ENCODE measurements at regions not wholly inside any gene's neighbourhood (a gene's known extent, or its start where the extent isn't known, plus 50 kb on each side); places are given as distances from the start of the nearest gene placed in this dataset.

DNA sequence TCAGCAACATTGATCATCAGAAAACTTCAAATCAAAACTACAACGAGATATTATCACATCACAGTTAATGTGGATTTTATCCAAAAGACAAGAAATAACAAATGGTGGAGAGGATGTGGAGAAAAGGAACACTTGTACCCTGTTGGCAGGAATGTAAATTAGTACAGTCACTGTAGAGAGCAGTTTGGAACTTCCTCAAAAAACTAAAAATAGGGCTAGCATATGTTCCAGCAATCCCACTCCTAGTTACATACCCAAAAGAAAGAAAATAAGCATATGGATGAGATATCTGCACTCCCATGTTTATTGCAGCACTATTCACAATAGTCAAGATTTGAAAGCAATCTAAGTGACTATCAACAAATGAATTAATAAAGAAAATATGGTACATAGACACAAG is 887.7 kb upstream of the MAN1A1 start:
- DNase-seq (ENCODE audit: low spot score): no peak

DNA sequence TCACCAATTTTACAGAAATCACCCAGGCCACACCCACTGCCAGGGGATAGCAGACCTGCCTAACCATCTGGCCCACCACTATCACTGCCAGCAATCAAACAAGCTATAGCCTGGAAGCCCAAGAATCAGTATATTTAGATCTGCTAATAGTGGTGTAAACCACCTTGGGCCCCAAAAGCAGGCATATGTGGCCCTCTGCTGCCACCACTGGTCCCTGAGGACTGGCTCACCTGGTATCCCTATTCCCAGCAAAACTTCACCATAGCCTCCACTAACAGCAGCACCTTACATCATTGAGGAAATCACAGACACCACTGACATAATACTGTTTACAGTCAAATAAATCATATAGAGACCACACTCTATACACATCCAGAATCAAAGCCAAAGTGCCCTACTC is 880.4 kb upstream of the MAN1A1 start:
- DNase-seq (ENCODE audit: low spot score): no peak

DNA sequence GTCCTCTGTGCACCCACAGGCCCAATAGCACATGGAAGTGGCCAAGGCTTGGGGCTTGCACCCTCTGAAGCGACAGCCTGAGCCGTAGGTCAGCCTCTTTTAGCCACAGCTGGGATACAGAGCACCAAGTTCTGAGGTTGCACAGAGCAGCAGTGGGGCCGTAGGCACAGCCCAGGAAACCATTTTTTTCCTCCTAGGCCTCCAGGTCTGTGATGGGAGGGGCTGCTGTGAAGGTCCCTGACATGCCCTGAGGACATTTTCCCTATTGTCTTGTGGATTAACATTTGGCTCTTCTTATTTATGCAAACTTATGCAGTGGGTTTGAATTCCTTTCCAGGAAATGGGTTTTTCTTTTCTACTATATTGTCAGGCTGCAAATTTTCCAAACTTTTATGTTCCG is 878.7 kb upstream of the MAN1A1 start:
- no peak for DNase-seq (ENCODE audit: low spot score)

DNA sequence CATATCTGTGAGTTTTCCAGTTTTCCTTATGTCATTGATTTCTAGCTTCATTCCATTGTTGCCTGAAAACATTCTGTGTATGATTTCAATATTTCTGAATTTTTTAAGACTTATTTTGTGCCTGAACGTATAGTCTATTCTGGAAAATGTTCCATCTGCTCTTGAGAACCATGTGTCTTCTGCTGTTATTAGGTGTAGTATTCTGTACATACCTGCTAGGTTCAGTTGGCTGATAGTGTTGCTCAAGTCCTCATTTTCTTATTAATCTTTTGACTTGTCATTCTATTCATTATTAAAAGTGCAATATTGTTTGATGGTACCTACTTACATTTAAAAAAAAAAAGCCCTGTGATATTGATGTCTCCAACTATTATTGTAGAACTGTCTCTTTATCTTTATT is 869.8 kb upstream of the MAN1A1 start:
- no peak for DNase-seq (ENCODE audit: low spot score)

DNA sequence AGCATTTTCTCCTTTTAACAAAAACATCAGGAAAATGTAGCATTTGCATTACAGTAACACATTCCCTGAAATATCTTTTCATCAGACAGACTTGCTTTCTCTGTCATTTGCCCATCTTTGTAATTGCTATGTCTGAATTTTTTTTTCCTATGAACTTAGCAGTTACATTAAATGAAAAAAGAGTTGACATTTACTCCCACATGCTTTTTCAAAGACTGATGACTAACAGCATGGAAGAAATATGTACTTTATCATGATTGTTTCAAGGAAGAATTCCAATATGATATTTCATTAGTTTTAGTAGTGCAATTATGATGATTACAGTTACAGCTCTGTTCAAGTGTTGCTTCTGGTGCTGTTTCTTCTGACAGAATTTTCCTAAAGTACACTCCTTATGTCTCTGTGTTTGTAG is 864.5 kb upstream of the MAN1A1 start:
- no peak for DNase-seq (ENCODE audit: low spot score)

DNA sequence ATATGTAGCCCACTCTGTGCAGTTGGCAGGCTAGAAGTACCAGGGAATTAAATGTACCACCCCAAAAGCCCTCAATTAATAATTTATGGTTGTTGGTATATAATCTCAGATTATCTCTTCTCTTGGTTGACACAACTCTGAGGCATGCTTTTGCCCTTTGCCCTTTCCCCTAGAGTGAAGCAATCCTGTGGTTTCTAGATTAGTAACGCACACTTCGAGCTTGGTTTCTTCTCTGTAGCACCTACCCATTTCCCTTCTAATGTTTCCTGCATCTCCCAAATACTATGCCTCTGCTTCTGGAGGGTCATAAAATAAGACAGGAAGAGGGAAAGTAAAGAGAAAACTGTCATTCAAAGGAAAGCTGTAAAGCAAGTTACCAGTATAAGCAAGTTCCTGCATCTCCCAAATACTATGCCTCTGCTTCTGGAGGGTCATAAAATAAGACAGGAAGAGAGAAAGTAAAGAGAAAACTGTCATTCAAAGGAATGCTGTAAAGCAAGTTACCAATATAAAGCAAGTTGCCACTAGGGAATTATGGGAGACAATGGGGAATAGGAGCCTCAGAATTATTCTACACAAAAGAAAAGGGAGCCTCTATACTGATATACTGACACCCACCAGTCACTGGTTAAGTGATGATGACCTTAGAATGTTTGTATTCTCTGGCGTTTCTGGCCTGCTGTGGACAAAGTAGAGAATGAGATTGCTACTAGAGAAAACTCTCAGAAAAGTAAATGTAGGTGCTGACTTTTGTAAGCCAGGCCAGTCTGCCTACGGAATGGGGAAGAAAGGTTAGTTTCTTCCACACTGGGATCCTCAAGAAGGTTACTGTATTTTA is 862.6 kb upstream of the MAN1A1 start:
- peak; percentile 7 for DNase-seq (ENCODE audit: low spot score)

DNA sequence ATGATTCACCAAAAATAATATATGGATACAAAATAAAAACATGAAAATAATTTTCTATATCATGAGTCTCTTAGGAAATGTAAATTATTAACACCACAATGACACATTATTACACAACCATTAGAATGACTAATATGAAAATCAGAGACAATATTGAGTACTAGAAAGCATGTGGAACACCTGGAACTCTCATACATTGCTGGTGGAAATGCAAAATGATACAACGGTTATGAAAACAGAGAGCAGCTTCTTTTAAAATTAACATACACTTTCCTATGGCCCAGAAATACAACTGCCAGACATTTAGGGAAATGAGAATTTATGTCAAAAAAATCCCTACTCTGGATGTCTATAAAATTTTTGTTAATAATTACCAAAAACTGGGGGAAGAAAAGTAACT is 853.3 kb upstream of the MAN1A1 start:
- no peak for DNase-seq (ENCODE audit: low spot score)

DNA sequence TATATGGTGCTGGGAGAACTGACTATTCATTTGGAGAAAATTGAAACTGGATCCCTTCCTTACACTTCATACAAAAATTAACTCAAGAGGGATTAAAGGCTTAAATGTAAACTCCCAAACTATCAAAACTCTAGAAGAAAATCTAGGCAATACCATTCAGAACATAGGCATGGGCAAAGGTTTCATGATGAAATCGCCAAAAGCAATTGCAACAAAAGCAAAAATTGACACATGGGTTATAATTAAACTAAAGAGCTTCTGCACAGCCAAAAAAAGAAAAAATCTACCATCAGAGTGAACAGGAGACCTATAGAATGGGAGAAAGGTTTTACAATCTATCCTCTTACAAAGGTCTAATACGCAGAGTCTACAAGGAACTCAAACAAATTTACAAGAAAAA is 851.3 kb upstream of the MAN1A1 start:
- no peak for DNase-seq (ENCODE audit: low spot score)

DNA sequence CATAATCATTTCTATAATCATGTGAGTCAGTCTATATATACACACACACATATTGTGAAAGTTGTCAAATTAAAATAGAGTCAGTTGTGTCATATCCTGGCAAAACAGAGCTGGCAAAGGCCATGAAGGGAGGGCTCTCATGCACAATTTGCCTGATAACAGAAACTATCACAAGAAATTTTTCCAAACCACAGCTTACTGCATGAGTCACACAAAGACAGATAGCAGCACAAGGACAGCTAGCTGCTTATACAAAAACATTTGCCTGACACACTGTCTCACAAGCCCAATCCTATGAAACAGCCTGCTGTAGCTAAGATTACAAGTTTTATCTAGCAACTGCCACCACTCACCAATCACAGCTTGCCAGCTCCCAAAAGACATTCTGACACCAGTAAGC is 848.5 kb upstream of the MAN1A1 start:
- peak; percentile 70 for DNase-seq (ENCODE audit: low spot score)

DNA sequence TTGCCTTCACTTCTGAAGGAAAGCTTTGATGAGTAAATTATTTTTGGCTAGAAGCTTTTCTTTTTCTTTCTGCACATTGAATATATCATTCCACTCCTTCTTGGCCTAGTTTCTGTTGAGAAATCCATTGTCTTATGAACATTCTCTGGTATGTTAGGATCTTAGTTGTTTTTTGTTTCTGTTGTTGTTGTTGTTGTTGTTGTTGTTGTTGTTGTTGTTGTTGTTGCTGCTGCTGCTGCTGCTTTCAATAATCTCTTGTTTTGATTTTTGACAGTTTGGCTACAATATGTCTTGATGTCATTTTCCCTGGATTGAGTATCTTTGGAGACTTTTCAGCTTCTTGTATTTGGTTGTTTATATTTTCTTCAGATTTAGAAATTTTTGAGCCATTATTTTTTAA is 836.5 kb upstream of the MAN1A1 start:
- DNase-seq (ENCODE audit: low spot score): no peak

DNA sequence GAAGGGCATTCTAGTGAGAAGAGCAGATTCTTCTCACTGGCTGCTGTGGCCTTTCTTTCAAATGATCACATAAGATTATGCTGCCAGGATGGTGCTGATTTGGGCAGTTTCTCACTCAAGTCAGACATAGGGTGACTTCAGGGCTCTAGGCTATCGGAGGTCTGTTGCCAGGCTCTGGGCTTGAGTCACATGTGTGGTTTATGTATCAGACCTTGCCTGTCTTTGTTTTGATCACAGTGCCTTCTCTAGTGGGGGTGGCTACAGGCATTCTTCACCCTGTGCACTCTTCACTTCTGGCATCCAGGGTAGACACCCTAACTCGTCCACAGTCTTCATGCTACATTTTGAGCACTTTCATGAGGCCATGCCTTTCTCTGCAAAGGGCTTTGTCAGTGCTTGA is 823.7 kb upstream of the MAN1A1 start:
- DNase-seq (ENCODE audit: low spot score): no peak

DNA sequence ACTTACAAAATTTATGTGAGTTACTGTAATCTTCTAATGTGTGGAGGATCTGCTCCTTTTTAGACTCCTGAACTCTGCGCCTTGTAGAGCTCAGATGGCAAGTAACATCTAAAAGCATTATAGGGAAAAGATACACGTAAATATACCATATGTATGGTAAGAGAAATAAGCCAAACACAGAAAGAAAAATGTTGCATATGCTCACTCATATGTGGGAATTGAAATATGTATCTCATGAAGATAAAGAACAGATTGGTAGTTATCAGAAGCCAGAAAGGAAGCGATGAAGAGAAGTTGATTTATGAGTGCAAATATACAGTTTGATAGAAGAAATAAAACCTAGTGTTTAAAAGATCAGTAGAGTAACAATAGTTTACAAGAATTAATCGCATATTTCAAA is 815.0 kb upstream of the MAN1A1 start:
- DNase-seq (ENCODE audit: low spot score): no peak

DNA sequence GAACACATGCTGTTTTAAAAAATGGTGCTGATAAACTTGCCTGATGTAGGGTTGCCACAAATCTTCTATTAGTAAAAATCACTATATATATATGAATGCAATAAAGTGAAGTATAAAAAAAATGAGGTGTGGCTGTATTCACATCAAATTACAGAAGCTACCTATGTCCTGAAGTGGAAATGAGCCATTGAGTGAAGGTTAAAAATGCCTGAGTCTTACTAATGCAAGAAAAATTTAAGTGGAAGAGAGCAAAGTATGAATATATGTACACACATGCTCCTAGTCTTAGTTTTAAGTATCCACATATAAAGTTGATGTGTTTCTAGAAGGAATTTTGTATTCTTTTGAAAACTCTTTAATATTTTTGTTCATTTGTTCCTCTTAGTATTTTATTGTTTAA is 808.3 kb upstream of the MAN1A1 start:
- no peak for DNase-seq (ENCODE audit: low spot score)

DNA sequence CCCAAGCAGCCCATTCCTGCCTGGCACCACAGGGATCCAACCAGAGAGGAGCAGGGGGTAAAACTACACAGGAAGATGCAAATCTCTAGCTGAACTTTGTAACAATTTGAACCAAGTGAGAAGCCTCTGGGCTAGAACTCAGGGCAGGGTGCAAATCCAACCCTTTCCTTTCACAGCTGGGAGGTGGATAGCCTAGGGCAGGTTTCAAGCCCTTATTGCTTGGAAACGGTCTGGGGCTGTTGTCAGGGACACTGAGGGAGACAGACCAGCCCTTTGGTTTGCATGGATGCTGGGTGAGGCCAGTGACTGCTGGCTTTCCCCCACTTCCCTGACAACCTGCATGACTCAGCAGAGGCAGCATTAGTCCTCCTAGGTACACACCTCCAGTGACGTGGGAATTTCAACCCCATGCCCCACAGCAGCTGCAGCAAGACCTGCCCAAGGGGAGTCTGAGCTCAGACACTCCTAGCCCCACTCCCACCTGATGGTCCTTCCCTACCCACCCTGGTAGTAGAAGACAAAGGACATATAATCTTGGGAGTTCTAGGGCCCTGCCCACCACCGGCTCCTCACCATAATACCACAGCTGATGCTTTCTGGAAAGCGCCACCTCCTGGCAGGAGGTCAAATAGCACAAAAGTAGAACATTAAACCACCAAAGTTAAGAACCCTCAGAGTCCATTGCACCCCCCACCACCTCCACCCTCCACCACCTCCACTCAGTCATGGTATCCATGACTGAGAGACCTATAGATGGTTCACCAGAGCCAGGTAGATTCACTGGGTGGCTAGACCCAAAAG is 797.7 kb upstream of the MAN1A1 start:
- no peak for DNase-seq (ENCODE audit: low spot score)

DNA sequence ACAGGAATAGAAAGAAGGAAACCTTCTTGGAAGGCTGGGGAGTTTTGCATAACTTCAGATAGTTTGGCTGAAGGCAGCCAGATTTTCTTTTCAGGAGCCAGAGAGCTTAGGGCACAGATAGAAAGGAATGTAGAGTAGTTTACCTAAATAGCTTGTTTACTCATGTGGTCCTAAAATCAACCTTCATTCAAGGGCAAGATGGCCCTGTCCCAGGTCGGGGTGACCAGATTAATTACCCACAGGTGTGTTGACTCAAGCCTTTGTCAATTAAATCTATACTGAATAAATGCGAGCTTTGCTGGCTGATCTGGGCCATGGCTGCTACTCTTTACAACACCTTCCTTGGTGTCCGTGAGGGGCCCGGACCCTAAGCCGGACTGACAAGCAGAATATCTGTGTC is 792.0 kb upstream of the MAN1A1 start:
- no peak for DNase-seq (ENCODE audit: low spot score)

DNA sequence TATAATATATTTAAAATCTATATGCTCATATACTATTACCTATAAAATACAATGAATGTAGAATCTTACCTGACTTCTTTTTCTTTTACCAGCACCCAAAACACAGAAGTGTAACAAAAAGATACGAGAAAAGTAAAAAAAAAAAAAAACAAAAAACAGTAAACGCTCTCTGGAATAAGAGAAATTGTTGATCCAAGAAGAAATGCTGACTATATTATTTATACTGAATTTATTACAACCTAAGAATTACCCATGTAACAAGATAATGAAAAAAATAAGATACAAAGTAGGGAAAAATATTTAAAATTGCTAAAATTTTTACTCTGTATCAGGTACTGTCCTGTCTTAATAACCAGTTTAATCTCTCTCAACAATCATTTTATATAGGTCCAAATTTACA is 787.9 kb upstream of the MAN1A1 start:
- DNase-seq (ENCODE audit: low spot score): no peak

DNA sequence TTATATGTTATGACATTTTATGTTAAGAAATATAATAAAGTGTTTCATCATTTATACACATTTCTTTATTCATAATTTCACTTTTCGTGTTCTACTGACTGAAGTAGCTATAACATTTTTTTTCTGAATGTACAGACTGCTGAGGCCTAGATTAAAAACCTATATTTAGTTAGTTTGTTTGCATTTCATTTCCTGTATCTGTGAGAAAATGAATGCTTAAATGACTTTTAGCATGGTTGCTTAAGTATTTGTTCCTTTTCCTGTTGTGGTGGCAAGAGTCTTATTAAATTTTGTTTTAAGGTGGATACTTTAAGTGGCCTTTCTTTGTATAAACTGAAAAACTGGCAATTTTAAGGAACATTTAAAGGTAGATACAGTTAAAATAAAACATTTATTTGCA is 779.7 kb upstream of the MAN1A1 start:
- no peak for DNase-seq (ENCODE audit: low spot score)

DNA sequence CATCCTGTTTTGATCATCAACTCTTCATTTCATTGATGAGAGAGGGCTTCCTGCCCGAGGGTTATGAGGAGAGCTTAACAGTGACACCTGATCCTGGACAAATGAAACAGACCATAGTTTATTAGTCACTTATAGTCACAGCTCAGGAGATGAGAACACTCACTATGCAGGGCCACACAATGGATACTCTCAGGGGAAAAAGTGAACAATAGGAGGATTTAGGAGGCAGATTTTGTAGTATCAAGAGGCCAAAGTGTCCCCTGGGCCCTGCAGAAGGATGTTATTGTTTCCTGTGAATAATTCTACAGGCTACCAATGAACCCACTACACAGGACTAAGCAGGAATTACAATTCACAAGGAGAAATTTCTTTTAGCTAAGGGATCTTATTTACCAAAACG is 772.8 kb upstream of the MAN1A1 start:
- DNase-seq (ENCODE audit: low spot score): no peak

DNA sequence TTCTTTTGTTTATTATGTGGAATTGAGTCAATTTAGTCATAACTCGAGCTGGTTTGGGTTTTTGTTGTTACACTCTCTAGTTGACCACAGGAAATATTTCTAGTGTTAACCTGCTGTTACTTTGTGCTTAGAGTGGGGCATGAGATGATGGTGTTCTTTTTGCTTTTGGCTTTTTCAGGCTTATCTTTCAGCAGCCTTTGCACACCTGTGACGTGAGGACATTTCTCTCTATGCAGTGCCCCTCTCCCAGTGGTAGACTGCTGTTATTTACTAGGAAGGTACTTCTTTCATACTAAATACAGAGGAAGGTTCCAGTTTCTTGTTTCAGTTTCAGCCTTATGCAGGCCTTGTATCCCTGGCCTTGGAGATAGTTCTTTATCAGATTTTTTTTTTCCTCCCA is 766.8 kb upstream of the MAN1A1 start:
- no peak for DNase-seq (ENCODE audit: low spot score)

DNA sequence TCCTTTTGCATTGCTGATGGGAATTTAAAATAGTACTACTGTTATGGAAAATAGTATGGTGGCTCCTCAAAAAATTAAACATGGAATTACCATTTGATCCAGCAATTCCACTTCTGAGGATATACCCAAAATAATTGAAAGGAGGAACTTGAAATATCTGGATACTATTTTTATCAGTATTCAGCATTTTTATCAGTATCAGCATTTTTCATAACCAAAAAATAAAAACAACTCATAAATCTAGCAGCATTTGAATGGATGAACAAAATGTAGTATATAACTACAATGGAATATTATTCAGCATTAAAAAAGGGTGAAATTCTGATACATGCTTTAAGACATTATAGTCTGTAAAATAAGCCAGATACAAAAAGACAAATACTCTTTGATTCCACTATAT is 763.4 kb upstream of the MAN1A1 start:
- DNase-seq (ENCODE audit: low spot score): no peak

DNA sequence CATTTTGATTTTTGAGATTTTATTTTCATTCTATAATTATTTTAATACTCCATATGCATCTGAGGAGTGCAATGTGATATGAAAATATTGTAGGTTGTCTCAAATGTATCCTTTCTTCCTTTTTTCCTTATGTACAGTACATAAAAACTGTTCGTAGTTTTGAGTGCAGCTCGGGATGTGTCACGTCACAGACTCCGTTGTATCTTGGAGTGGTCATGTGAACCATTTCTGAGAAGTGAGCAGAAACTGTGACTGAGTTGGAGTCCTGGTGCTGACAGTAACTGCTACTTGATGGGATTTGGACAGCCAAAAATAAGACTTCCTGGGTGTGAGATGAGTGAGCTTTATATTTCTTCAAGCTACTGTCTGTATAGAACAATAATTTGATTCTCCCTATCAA is 761.4 kb upstream of the MAN1A1 start:
- DNase-seq (ENCODE audit: low spot score): no peak

DNA sequence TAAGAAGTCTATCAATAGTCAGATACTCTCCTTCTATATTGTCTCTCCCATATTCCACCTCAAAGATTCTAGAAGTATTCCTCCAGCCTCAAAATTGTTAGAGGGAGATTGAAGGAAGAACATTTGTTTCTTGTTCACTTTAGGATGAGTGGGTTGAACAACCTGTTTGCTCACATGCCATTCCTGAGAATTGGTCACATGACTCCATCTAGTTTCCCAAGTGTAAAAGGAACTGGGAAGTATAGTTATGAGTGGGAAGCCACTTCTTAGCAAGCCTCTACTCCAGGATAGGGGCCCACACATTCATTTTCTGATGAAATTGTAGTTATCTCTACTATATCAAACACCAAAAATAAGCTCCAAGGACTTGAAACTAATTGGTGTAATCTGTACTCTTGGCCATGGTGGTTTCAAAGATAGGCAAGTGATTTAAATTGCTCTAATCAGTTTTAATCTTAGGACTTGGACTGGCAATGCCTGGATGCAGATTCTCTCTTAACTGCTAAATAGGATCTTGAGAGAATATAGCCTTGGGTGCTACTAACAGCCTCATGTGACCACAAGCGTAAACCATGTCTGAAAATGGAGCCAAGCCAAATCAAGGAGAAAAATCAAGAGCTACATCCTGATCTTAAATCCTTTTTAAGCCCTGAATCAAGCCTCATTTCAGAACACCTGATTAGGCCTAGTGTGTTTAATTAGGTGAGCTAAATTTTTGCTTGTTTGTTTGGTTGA is 758.7 kb upstream of the MAN1A1 start:
- peak; percentile 2 for DNase-seq (ENCODE audit: low spot score)

DNA sequence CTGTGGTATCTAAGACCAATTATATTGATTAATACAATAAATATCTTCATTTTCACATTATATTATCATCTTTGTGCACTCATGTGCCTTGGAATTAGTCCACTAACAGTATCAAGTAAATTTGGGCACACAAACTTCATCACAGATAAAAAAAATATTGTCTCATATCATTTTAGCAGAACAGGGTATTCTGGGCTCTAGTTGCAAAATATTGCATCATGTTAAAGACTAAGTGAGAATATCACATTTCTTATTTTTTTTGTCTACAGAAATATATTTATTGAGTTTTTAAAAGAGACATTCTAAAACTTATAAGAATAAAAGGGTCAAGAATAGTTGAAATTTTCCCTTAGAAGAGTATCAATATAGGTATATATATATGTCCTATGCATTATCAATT is 754.1 kb upstream of the MAN1A1 start:
- DNase-seq (ENCODE audit: low spot score): no peak

Data from H4 (cell line).